Activated naive CD8-positive, alpha-beta T cell treated with anti-CD3 and anti-CD28 coated beads for 36 hours (primary cell): ENCODE measurements at regions not wholly inside any gene's neighbourhood (a gene's known extent, or its start where the extent isn't known, plus 50 kb on each side); places are given as distances from the start of the nearest gene placed in this dataset.

Experiments used
- DNase-seq: peaks from one replicate; pipeline ENCODE4 v3.0.0; 2021
- H3K27ac Mint-ChIP-seq: one replicate; pipeline ENCODE4 v1.8.0; 2022; ENCODE audit warnings: mild to moderate bottlenecking, moderate library complexity, mixed read lengths
- H3K27me3 Mint-ChIP-seq: one replicate; pipeline ENCODE4 v1.8.0; 2022; ENCODE audit warnings: mild to moderate bottlenecking, mixed read lengths
- H3K36me3 Mint-ChIP-seq: one replicate; pipeline ENCODE4 v1.8.0; 2021; ENCODE audit warnings: mild to moderate bottlenecking, mixed read lengths
- H3K4me1 Mint-ChIP-seq: one replicate; pipeline ENCODE4 v1.8.0; 2021; ENCODE audit warnings: mixed read lengths
- H3K4me3 Mint-ChIP-seq: one replicate; pipeline ENCODE4 v1.8.0; 2022; ENCODE audit warnings: mild to moderate bottlenecking, moderate library complexity, mixed read lengths
- H3K9me3 Mint-ChIP-seq: one replicate; pipeline ENCODE4 v1.8.0; 2022; ENCODE audit warnings: mixed read lengths

GRCh38 chr3:106228271-106228670 is 359.5 kb upstream of the CBLB start:
- Mint-ChIP-seq H3K27ac (peak overlapping the region; percentile 81), H3K4me1 (peaks cover 50% of the 10 kb centered on the region), H3K36me3 (peaks cover 61% of the 10 kb centered on the region), H3K27me3 (no peaks in the 10 kb centered on the region), H3K9me3 (peaks cover 32% of the 10 kb centered on the region), H3K4me3 (no peak overlapping the region)
- no peak for DNase-seq

GRCh38 chr3:106229495-106230278 is 360.9 kb upstream of the CBLB start:
- DNase-seq = no peak
- Mint-ChIP-seq H3K9me3 (peaks cover 33% of the 10 kb centered on the region), H3K27ac (peak overlapping the region; percentile 72), H3K4me3 (no peak overlapping the region), H3K36me3 (peaks cover 61% of the 10 kb centered on the region), H3K4me1 (peaks cover 51% of the 10 kb centered on the region), H3K27me3 (no peaks in the 10 kb centered on the region)

GRCh38 chr3:106231086-106231485 is 362.3 kb upstream of the CBLB start:
- H3K36me3 Mint-ChIP-seq = peaks cover 62% of the 10 kb centered on the region
- H3K27me3 Mint-ChIP-seq = no peaks in the 10 kb centered on the region
- H3K4me3 Mint-ChIP-seq = peak overlapping the region; percentile 36
- peak overlapping the region; percentile 93 for H3K27ac Mint-ChIP-seq
- peaks cover 51% of the 10 kb centered on the region for H3K4me1 Mint-ChIP-seq
- peaks cover 39% of the 10 kb centered on the region for H3K9me3 Mint-ChIP-seq
- DNase-seq = no peak

- DNase-seq = no peak
- peak overlapping the region; percentile 79 for H3K27ac Mint-ChIP-seq
- H3K4me3 Mint-ChIP-seq = no peak overlapping the region
- H3K36me3 Mint-ChIP-seq = peaks cover 51% of the 10 kb centered on the region
- H3K9me3 Mint-ChIP-seq = peaks cover 32% of the 10 kb centered on the region
- peaks cover 42% of the 10 kb centered on the region for H3K4me1 Mint-ChIP-seq
- H3K27me3 Mint-ChIP-seq = no peaks in the 10 kb centered on the region
These were observed 364.1 kb upstream of the CBLB start for GRCh38 chr3:106232956-106233355.

- H3K4me3 Mint-ChIP-seq = no peak overlapping the region
- no peak overlapping the region for H3K27ac Mint-ChIP-seq
- H3K27me3 Mint-ChIP-seq = no peaks in the 10 kb centered on the region
- peaks cover 1% of the 10 kb centered on the region for H3K4me1 Mint-ChIP-seq
- no peak for DNase-seq
- peaks cover 21% of the 10 kb centered on the region for H3K9me3 Mint-ChIP-seq
- peaks cover 16% of the 10 kb centered on the region for H3K36me3 Mint-ChIP-seq
These were observed 370.4 kb upstream of the CBLB start for GRCh38 chr3:106239195-106239697.

GRCh38 chr3:106241593-106241992 is 372.8 kb upstream of the CBLB start:
- Mint-ChIP-seq H3K36me3 (peaks cover 6% of the 10 kb centered on the region), H3K4me3 (no peak overlapping the region), H3K27ac (no peak overlapping the region), H3K9me3 (peaks cover 10% of the 10 kb centered on the region), H3K4me1 (peaks cover 1% of the 10 kb centered on the region), H3K27me3 (no peaks in the 10 kb centered on the region)
- no peak for DNase-seq

GRCh38 chr3:106242781-106243180 is 374.0 kb upstream of the CBLB start:
- peaks cover 2% of the 10 kb centered on the region for H3K4me1 Mint-ChIP-seq
- H3K27me3 Mint-ChIP-seq = no peaks in the 10 kb centered on the region
- DNase-seq = no peak
- H3K36me3 Mint-ChIP-seq = peaks cover 2% of the 10 kb centered on the region
- H3K27ac Mint-ChIP-seq = no peak overlapping the region
- H3K9me3 Mint-ChIP-seq = peaks cover 8% of the 10 kb centered on the region
- H3K4me3 Mint-ChIP-seq = no peak overlapping the region

- H3K27ac Mint-ChIP-seq = no peak overlapping the region
- no peaks in the 10 kb centered on the region for H3K27me3 Mint-ChIP-seq
- H3K9me3 Mint-ChIP-seq = peaks cover 6% of the 10 kb centered on the region
- peaks cover 2% of the 10 kb centered on the region for H3K36me3 Mint-ChIP-seq
- no peak overlapping the region for H3K4me3 Mint-ChIP-seq
- H3K4me1 Mint-ChIP-seq = peaks cover 16% of the 10 kb centered on the region
- DNase-seq = no peak
These were observed 376.6 kb upstream of the CBLB start for GRCh38 chr3:106245400-106245799.

- no peak overlapping the region for H3K4me3 Mint-ChIP-seq
- peak overlapping the region; percentile 49 for H3K27ac Mint-ChIP-seq
- H3K4me1 Mint-ChIP-seq = peaks cover 22% of the 10 kb centered on the region
- no peaks in the 10 kb centered on the region for H3K27me3 Mint-ChIP-seq
- H3K36me3 Mint-ChIP-seq = peaks cover 10% of the 10 kb centered on the region
- H3K9me3 Mint-ChIP-seq = peaks cover 13% of the 10 kb centered on the region
- no peak for DNase-seq
These were observed 379.3 kb upstream of the CBLB start for GRCh38 chr3:106247902-106248684.

GRCh38 chr3:106249159-106249558 is 380.3 kb upstream of the CBLB start:
- no peak for DNase-seq
- H3K4me3 Mint-ChIP-seq = no peak overlapping the region
- peaks cover 10% of the 10 kb centered on the region for H3K36me3 Mint-ChIP-seq
- H3K27me3 Mint-ChIP-seq = no peaks in the 10 kb centered on the region
- peaks cover 21% of the 10 kb centered on the region for H3K4me1 Mint-ChIP-seq
- H3K9me3 Mint-ChIP-seq = peaks cover 14% of the 10 kb centered on the region
- no peak overlapping the region for H3K27ac Mint-ChIP-seq

- no peaks in the 10 kb centered on the region for H3K27me3 Mint-ChIP-seq
- H3K9me3 Mint-ChIP-seq = peaks cover 14% of the 10 kb centered on the region
- H3K4me1 Mint-ChIP-seq = peaks cover 23% of the 10 kb centered on the region
- DNase-seq = no peak
- H3K36me3 Mint-ChIP-seq = peaks cover 8% of the 10 kb centered on the region
- H3K27ac Mint-ChIP-seq = no peak overlapping the region
- H3K4me3 Mint-ChIP-seq = no peak overlapping the region
These were observed 381.2 kb upstream of the CBLB start for GRCh38 chr3:106249981-106250380.

GRCh38 chr3:106251160-106251892 is 382.5 kb upstream of the CBLB start:
- Mint-ChIP-seq H3K36me3 (peaks cover 8% of the 10 kb centered on the region), H3K9me3 (peaks cover 14% of the 10 kb centered on the region), H3K4me3 (no peak overlapping the region), H3K27me3 (no peaks in the 10 kb centered on the region), H3K4me1 (peaks cover 28% of the 10 kb centered on the region), H3K27ac (no peak overlapping the region)
- DNase-seq = no peak

- Mint-ChIP-seq H3K27ac (no peak overlapping the region), H3K4me1 (peaks cover 15% of the 10 kb centered on the region), H3K9me3 (peaks cover 12% of the 10 kb centered on the region)
These were observed 387.0 kb upstream of the CBLB start for GRCh38 chr3:106255870-106256248.

GRCh38 chr3:106256249-106256957 is 387.6 kb upstream of the CBLB start:
- Mint-ChIP-seq H3K9me3 (peaks cover 11% of the 10 kb centered on the region), H3K36me3 (peaks cover 5% of the 10 kb centered on the region), H3K4me3 (no peak overlapping the region), H3K27ac (no peak overlapping the region), H3K4me1 (peaks cover 12% of the 10 kb centered on the region), H3K27me3 (no peaks in the 10 kb centered on the region)
- DNase-seq = no peak

More at GRCh38 chr3:106255870-106256248, 387.0 kb upstream of the CBLB start:
- no peaks in the 10 kb centered on the region for H3K27me3 Mint-ChIP-seq
- no peak overlapping the region for H3K4me3 Mint-ChIP-seq
- peaks cover 8% of the 10 kb centered on the region for H3K36me3 Mint-ChIP-seq
- DNase-seq = no peak
